Neuron (in vitro differentiated cells): ENCODE measurements at regions not wholly inside any gene's neighbourhood (a gene's known extent, or its start where the extent isn't known, plus 50 kb on each side); places are given as distances from the start of the nearest gene placed in this dataset.
"Not testable (repeated sequence)": the region's sequence is repeated elsewhere in the genome, so short reads cannot be mapped to it uniquely, and the experiment has no call there.

Experiments used
- H2AFZ ChIP-seq: one replicate; pipeline ENCODE4 v1.6.1; 2013; ENCODE audit warnings: low read depth, mild to moderate bottlenecking, inconsistent platforms, low read length, moderate library complexity
- H3K27me3 ChIP-seq: one replicate; pipeline ENCODE4 v1.6.1; 2013; ENCODE audit warnings: low read length; ENCODE audit not compliant: insufficient read depth
- H3K36me3 ChIP-seq: one replicate; pipeline ENCODE4 v1.6.1; 2013; ENCODE audit warnings: low read length; ENCODE audit not compliant: insufficient read depth
- H3K4me1 ChIP-seq: one replicate; pipeline ENCODE4 v1.6.1; 2013; ENCODE audit warnings: low read length; ENCODE audit not compliant: insufficient read depth
- H3K4me3 ChIP-seq: 2 replicates; pipeline ENCODE4 v1.5.1; 2013; ENCODE audit warnings: mild to moderate bottlenecking, low read length, moderate library complexity
- H3K9me3 ChIP-seq: one replicate; pipeline ENCODE4 v1.6.1; 2013; ENCODE audit warnings: low read length

GRCh38 chr15:39252134-39252470 is 328.8 kb upstream of the THBS1 start:
- H3K27me3 ChIP-seq = no peaks in the 10 kb centered on the region
- H3K36me3 ChIP-seq = no peaks in the 10 kb centered on the region
- no peaks in the 10 kb centered on the region for H3K4me1 ChIP-seq
- H3K4me3 ChIP-seq = no peak overlapping the region
- H3K9me3 ChIP-seq = no peaks in the 10 kb centered on the region
- no peak overlapping the region for H2AFZ ChIP-seq

- H3K9me3 ChIP-seq = no peaks in the 10 kb centered on the region
- no peaks in the 10 kb centered on the region for H3K27me3 ChIP-seq
- H2AFZ ChIP-seq = no peak overlapping the region
- no peaks in the 10 kb centered on the region for H3K36me3 ChIP-seq
- H3K4me3 ChIP-seq = no peak overlapping the region
- H3K4me1 ChIP-seq = no peaks in the 10 kb centered on the region
Observed at GRCh38 chr15:39253552-39253951, 327.3 kb upstream of the THBS1 start.

- Histone ChIP-seq H3K36me3 (no peaks in the 10 kb centered on the region), H3K9me3 (no peaks in the 10 kb centered on the region)
Observed at GRCh38 chr15:39254181-39254580, 326.7 kb upstream of the THBS1 start.

GRCh38 chr15:39255760-39256159 is 325.1 kb upstream of the THBS1 start:
- Histone ChIP-seq H3K4me1 (no peaks in the 10 kb centered on the region), H3K9me3 (no peaks in the 10 kb centered on the region), H3K36me3 (no peaks in the 10 kb centered on the region), H3K4me3 (no peak overlapping the region), H2AFZ (no peak overlapping the region), H3K27me3 (no peaks in the 10 kb centered on the region)

More at GRCh38 chr15:39254181-39254580, 326.7 kb upstream of the THBS1 start:
- no peaks in the 10 kb centered on the region for H3K27me3 ChIP-seq
- H3K4me1 ChIP-seq = no peaks in the 10 kb centered on the region
- no peak overlapping the region for H2AFZ ChIP-seq
- H3K4me3 ChIP-seq = no peak overlapping the region

GRCh38 chr15:39260391-39260790 is 320.5 kb upstream of the THBS1 start:
- Histone ChIP-seq H3K4me1 (no peaks in the 10 kb centered on the region), H2AFZ (no peak overlapping the region)

GRCh38 chr15:39260791-39261190 is 320.1 kb upstream of the THBS1 start:
- Histone ChIP-seq H3K36me3 (no peaks in the 10 kb centered on the region), H2AFZ (no peak overlapping the region), H3K4me1 (no peaks in the 10 kb centered on the region), H3K4me3 (no peak overlapping the region), H3K27me3 (no peaks in the 10 kb centered on the region), H3K9me3 (no peaks in the 10 kb centered on the region)

More at GRCh38 chr15:39260391-39260790, 320.5 kb upstream of the THBS1 start:
- Histone ChIP-seq H3K9me3 (no peaks in the 10 kb centered on the region), H3K27me3 (no peaks in the 10 kb centered on the region), H3K4me3 (no peak overlapping the region), H3K36me3 (no peaks in the 10 kb centered on the region)

- not testable (repeated sequence) for H3K9me3 ChIP-seq, H3K36me3 ChIP-seq, H2AFZ ChIP-seq, H3K4me1 ChIP-seq, H3K27me3 ChIP-seq, H3K4me3 ChIP-seq
Observed at GRCh38 chr15:39261397-39262183, 319.3 kb upstream of the THBS1 start.

- H2AFZ ChIP-seq, H3K4me3 ChIP-seq, H3K36me3 ChIP-seq, H3K9me3 ChIP-seq, H3K27me3 ChIP-seq, H3K4me1 ChIP-seq: not testable (repeated sequence)
Observed at GRCh38 chr15:39262995-39263772, 317.7 kb upstream of the THBS1 start.

- no peak overlapping the region for H3K4me3 ChIP-seq
- H2AFZ ChIP-seq = no peak overlapping the region
- H3K27me3 ChIP-seq = no peaks in the 10 kb centered on the region
- H3K36me3 ChIP-seq = no peaks in the 10 kb centered on the region
- no peaks in the 10 kb centered on the region for H3K9me3 ChIP-seq
- no peaks in the 10 kb centered on the region for H3K4me1 ChIP-seq
Observed at GRCh38 chr15:39265261-39265660, 315.6 kb upstream of the THBS1 start.

- Histone ChIP-seq H3K9me3 (no peaks in the 10 kb centered on the region), H2AFZ (no peak overlapping the region), H3K36me3 (no peaks in the 10 kb centered on the region), H3K27me3 (no peaks in the 10 kb centered on the region), H3K4me1 (no peaks in the 10 kb centered on the region), H3K4me3 (no peak overlapping the region)
Observed at GRCh38 chr15:39266890-39267289, 314.0 kb upstream of the THBS1 start.

- no peaks in the 10 kb centered on the region for H3K36me3 ChIP-seq
- no peak overlapping the region for H3K4me3 ChIP-seq
- no peaks in the 10 kb centered on the region for H3K27me3 ChIP-seq
- no peaks in the 10 kb centered on the region for H3K4me1 ChIP-seq
- no peak overlapping the region for H2AFZ ChIP-seq
- no peaks in the 10 kb centered on the region for H3K9me3 ChIP-seq
Observed at GRCh38 chr15:39267685-39268084, 313.2 kb upstream of the THBS1 start.

- Histone ChIP-seq H3K4me1 (no peaks in the 10 kb centered on the region), H3K27me3 (no peaks in the 10 kb centered on the region), H3K36me3 (no peaks in the 10 kb centered on the region), H2AFZ (no peak overlapping the region), H3K9me3 (no peaks in the 10 kb centered on the region), H3K4me3 (no peak overlapping the region)
Observed at GRCh38 chr15:39269352-39269751, 311.5 kb upstream of the THBS1 start.

- Histone ChIP-seq H3K4me1 (no peaks in the 10 kb centered on the region), H2AFZ (no peak overlapping the region), H3K36me3 (no peaks in the 10 kb centered on the region)
Observed at GRCh38 chr15:39269821-39270220, 311.1 kb upstream of the THBS1 start.

More at GRCh38 chr15:39269821-39270220, 311.1 kb upstream of the THBS1 start:
- H3K27me3 ChIP-seq = no peaks in the 10 kb centered on the region
- H3K9me3 ChIP-seq = no peaks in the 10 kb centered on the region
- H3K4me3 ChIP-seq = no peak overlapping the region
